Activated T-helper 17 cell treated with anti-CD3 and anti-CD28 coated beads, Interleukin-2, amount 50 U/mL, for 72 hours (primary cell): ENCODE measurements at regions not wholly inside any gene's neighbourhood (a gene's known extent, or its start where the extent isn't known, plus 50 kb on each side); places are given as distances from the start of the nearest gene placed in this dataset.

ENCODE experiments used
- ATAC-seq: fragments of 150-1000 bp; cut with Tn5 transposase; replicated peaks from 2 replicates; pipeline ENCODE4 v1.10.0; 2021; ENCODE audit warnings: mild to moderate bottlenecking, moderate library complexity
- H3K27ac Mint-ChIP-seq: one replicate; pipeline ENCODE4 v1.8.0; 2022; ENCODE audit warnings: mixed read lengths
- H3K27me3 Mint-ChIP-seq: one replicate; pipeline ENCODE4 v1.8.0; 2022; ENCODE audit warnings: mixed read lengths
- H3K36me3 Mint-ChIP-seq: one replicate; pipeline ENCODE4 v1.8.0; 2022; ENCODE audit warnings: low read depth, mild to moderate bottlenecking, mixed read lengths
- H3K4me1 Mint-ChIP-seq: one replicate; pipeline ENCODE4 v1.8.0; 2022; ENCODE audit warnings: mixed read lengths
- H3K4me3 Mint-ChIP-seq: one replicate; pipeline ENCODE4 v1.8.0; 2022; ENCODE audit warnings: mild to moderate bottlenecking, mixed read lengths
- H3K9me3 Mint-ChIP-seq: one replicate; pipeline ENCODE4 v1.8.0; 2022; ENCODE audit warnings: mixed read lengths

- Mint-ChIP-seq H3K4me1 (no peaks in the 10 kb centered on the region), H3K9me3 (no peaks in the 10 kb centered on the region), H3K36me3 (no peaks in the 10 kb centered on the region), H3K27ac (no peak overlapping the region), H3K27me3 (peaks cover 3% of the 10 kb centered on the region), H3K4me3 (no peak overlapping the region)
- no peak for ATAC-seq
These were observed 293.2 kb upstream of the FAR2 start for GRCh38 chr12:28855761-28856310.

DNA sequence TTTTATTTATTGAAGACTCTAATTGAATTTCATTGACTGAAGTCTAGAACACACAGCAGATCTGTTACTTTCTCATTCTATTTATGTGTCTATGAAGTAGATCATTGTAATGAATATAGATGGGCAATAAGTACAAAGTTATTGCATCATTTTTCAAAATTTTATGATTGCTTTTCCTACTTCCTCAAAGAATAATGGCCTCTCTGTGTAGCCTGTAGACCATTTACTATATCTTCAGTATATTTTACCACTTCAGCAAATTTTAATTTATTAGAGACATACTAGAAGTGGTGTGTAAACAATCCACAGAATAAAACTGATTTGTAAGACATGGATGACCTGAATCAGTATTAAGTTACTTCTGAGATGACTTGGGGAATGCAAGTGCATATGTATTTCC lies 291.7 kb upstream of the FAR2 start:
- ATAC-seq, result no peak
- Mint-ChIP-seq H3K9me3 (no peaks in the 10 kb centered on the region), H3K4me3 (no peak overlapping the region), H3K27ac (no peak overlapping the region), H3K36me3 (no peaks in the 10 kb centered on the region), H3K27me3 (peaks cover 3% of the 10 kb centered on the region), H3K4me1 (no peaks in the 10 kb centered on the region)

GRCh38 chr12:28859551-28859950 lies 289.5 kb upstream of the FAR2 start:
- Mint-ChIP-seq H3K4me1 (no peaks in the 10 kb centered on the region), H3K27ac (no peak overlapping the region), H3K9me3 (peaks cover 4% of the 10 kb centered on the region), H3K4me3 (no peak overlapping the region), H3K36me3 (no peaks in the 10 kb centered on the region), H3K27me3 (peaks cover 7% of the 10 kb centered on the region)
- ATAC-seq, result no peak

DNA sequence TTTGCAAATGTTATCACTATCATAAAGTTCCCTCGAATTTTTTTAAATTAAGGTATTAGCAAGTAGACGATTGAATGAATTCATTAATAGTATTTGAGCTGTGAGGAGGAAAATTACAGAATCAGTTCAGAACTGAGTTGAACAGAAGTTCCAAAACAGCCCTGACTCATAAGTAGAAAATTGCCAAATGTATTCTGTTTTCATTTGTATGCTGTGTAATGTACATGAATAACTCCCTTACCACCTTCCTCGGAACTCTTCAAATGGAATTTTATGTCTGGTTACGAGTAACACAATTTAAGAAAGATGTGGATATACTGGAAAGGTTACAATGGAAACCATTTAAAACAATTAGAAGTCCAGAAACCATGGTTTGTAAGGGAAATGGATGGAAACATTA lies 283.3 kb upstream of the FAR2 start:
- ATAC-seq, result no peak
- H3K27me3 Mint-ChIP-seq, result peaks cover 14% of the 10 kb centered on the region
- H3K27ac Mint-ChIP-seq, result no peak overlapping the region
- H3K9me3 Mint-ChIP-seq, result peaks cover 4% of the 10 kb centered on the region
- H3K36me3 Mint-ChIP-seq, result no peaks in the 10 kb centered on the region
- no peaks in the 10 kb centered on the region for H3K4me1 Mint-ChIP-seq
- no peak overlapping the region for H3K4me3 Mint-ChIP-seq

DNA sequence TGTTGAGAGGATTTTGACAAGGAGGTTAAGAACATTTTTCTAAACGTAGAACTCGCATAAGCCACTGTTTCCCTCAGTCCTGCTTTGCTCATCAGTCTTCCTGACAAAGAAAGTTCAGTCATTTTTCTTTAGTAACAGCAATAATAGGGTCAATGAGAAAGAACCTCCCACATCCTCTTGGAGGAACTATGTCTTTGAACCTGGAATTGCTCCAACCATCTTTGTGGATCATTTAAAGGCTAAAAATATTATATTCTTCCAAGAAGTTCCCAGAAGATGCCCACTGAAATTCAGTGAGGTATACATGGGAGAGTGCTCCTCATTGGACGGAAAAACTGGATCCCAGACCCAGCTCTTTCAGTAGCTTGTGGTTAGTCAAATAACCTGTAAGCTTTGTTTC lies 282.8 kb upstream of the FAR2 start:
- no peak overlapping the region for H3K27ac Mint-ChIP-seq
- H3K4me1 Mint-ChIP-seq, result no peaks in the 10 kb centered on the region
- H3K4me3 Mint-ChIP-seq, result no peak overlapping the region

GRCh38 chr12:28866715-28867503 lies 282.2 kb upstream of the FAR2 start:
- Mint-ChIP-seq H3K9me3 (peaks cover 4% of the 10 kb centered on the region), H3K36me3 (no peaks in the 10 kb centered on the region), H3K4me1 (no peaks in the 10 kb centered on the region), H3K27me3 (peaks cover 14% of the 10 kb centered on the region), H3K4me3 (no peak overlapping the region), H3K27ac (no peak overlapping the region)
- no peak for ATAC-seq

More for the DNA sequence above, 282.8 kb upstream of the FAR2 start:
- peaks cover 14% of the 10 kb centered on the region for H3K27me3 Mint-ChIP-seq
- peaks cover 4% of the 10 kb centered on the region for H3K9me3 Mint-ChIP-seq
- H3K36me3 Mint-ChIP-seq, result no peaks in the 10 kb centered on the region
- no peak for ATAC-seq

GRCh38 chr12:28868414-28868813 lies 280.7 kb upstream of the FAR2 start:
- Mint-ChIP-seq H3K4me1 (no peaks in the 10 kb centered on the region), H3K27me3 (peaks cover 14% of the 10 kb centered on the region), H3K4me3 (no peak overlapping the region), H3K36me3 (no peaks in the 10 kb centered on the region), H3K9me3 (peaks cover 4% of the 10 kb centered on the region), H3K27ac (no peak overlapping the region)
- ATAC-seq, result no peak

GRCh38 chr12:28869197-28869596 lies 279.9 kb upstream of the FAR2 start:
- Mint-ChIP-seq H3K27ac (no peak overlapping the region), H3K4me3 (no peak overlapping the region)
- ATAC-seq, result no peak

DNA sequence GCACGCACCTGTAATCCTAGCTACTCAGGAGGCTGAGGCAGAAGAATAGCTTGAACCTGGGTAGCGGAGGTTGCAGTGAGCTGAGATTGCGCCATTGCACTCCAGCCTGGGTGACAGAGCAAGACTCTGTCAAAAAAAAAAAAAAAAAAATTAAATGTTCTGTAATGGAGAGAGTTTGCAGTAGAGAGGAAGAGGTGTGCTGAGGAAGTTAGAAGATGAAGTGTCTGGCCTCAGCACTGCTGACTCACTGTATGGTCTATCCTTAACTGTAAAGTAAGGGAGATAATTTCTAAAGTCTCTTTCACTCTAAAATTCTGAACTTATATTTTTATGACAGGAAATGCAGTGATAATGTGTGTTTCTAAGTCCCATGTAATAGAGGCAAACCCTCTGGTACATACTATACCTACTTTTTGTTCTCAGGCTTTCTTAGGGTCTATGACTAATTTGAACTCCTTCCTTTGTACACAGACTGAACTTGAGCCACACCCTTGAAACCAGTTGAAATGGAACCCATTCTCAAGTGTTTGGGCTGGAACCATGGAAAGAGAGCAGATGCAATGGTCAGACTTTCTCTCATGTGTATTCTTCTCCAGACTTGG lies 278.1 kb upstream of the FAR2 start:
- Mint-ChIP-seq H3K4me1 (no peaks in the 10 kb centered on the region), H3K36me3 (no peaks in the 10 kb centered on the region), H3K27ac (no peak overlapping the region), H3K27me3 (peaks cover 8% of the 10 kb centered on the region), H3K9me3 (no peaks in the 10 kb centered on the region), H3K4me3 (no peak overlapping the region)
- no peak for ATAC-seq

More at GRCh38 chr12:28869197-28869596, 279.9 kb upstream of the FAR2 start:
- no peaks in the 10 kb centered on the region for H3K36me3 Mint-ChIP-seq
- peaks cover under 1% of the 10 kb centered on the region for H3K9me3 Mint-ChIP-seq
- peaks cover 12% of the 10 kb centered on the region for H3K27me3 Mint-ChIP-seq
- H3K4me1 Mint-ChIP-seq, result no peaks in the 10 kb centered on the region

DNA sequence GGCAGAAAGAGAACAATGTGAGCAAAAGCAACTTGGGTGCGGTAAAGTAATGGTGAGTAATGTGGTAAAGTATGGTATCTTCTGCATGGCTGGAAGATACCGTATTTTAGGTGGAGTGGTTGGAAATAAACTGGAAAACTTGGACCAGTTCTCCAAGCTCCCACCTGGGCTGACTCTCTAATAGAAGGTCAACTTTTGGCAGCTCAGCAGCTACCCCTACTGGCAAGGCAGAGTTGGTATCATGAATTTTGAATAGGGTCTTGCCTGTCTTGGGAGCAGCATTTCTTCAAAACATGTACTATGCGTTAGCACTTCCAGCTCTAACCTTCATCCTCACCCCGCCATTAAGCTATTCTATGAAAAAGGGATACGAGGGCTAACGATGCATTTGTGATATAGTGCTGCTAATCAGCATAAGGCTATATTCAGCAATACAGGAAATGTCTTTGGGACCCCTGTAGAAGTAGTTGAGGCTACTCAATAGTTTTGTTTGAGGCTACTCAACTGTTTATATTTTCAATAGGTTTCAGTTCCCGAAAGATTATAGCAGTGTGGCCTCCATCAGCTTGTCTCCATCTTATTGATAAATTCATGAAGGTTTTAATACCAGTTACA lies 276.3 kb upstream of the FAR2 start:
- ATAC-seq, result no peak
- H3K36me3 Mint-ChIP-seq, result no peaks in the 10 kb centered on the region
- no peaks in the 10 kb centered on the region for H3K9me3 Mint-ChIP-seq
- H3K27ac Mint-ChIP-seq, result no peak overlapping the region
- H3K27me3 Mint-ChIP-seq, result peaks cover 13% of the 10 kb centered on the region
- H3K4me1 Mint-ChIP-seq, result no peaks in the 10 kb centered on the region
- H3K4me3 Mint-ChIP-seq, result no peak overlapping the region

- Mint-ChIP-seq H3K27me3 (peaks cover 13% of the 10 kb centered on the region), H3K4me1 (no peaks in the 10 kb centered on the region), H3K9me3 (no peaks in the 10 kb centered on the region), H3K4me3 (no peak overlapping the region), H3K36me3 (no peaks in the 10 kb centered on the region), H3K27ac (no peak overlapping the region)
- no peak for ATAC-seq
These were observed 274.3 kb upstream of the FAR2 start for GRCh38 chr12:28874758-28875157.

GRCh38 chr12:28876196-28876798 lies 272.8 kb upstream of the FAR2 start:
- Mint-ChIP-seq H3K36me3 (no peaks in the 10 kb centered on the region), H3K9me3 (no peaks in the 10 kb centered on the region), H3K4me3 (no peak overlapping the region), H3K27ac (no peak overlapping the region), H3K4me1 (no peaks in the 10 kb centered on the region), H3K27me3 (peaks cover 13% of the 10 kb centered on the region)
- ATAC-seq, result no peak

- Mint-ChIP-seq H3K27ac (no peak overlapping the region), H3K27me3 (peaks cover 13% of the 10 kb centered on the region)
- no peak for ATAC-seq
These were observed 271.2 kb upstream of the FAR2 start for GRCh38 chr12:28877854-28878253.

GRCh38 chr12:28878629-28879028 lies 270.4 kb upstream of the FAR2 start:
- no peak overlapping the region for H3K27ac Mint-ChIP-seq
- peaks cover 13% of the 10 kb centered on the region for H3K27me3 Mint-ChIP-seq
- no peak for ATAC-seq
- H3K4me3 Mint-ChIP-seq, result no peak overlapping the region
- no peaks in the 10 kb centered on the region for H3K36me3 Mint-ChIP-seq
- H3K9me3 Mint-ChIP-seq, result no peaks in the 10 kb centered on the region
- no peaks in the 10 kb centered on the region for H3K4me1 Mint-ChIP-seq

More at GRCh38 chr12:28877854-28878253, 271.2 kb upstream of the FAR2 start:
- Mint-ChIP-seq H3K36me3 (no peaks in the 10 kb centered on the region), H3K4me3 (no peak overlapping the region), H3K4me1 (no peaks in the 10 kb centered on the region), H3K9me3 (no peaks in the 10 kb centered on the region)
